Esophagus muscularis mucosa (tissue), 4 donors: ENCODE measurements at regions not wholly inside any gene's neighbourhood (a gene's known extent, or its start where the extent isn't known, plus 50 kb on each side); places are given as distances from the start of the nearest gene placed in this dataset.

Source experiments
- CTCF ChIP-seq, 3 experiments: fragments of 200-600 bp in 2 of 3; fragments of 450-650 bp in 1 of 3; sonication (generic) in 2 of 3; IDR thresholded peaks; one replicate each; pipeline ENCODE4 v1.5.1; 2017 to 2019; ENCODE audit warnings: antibody characterized with exemption in 3 of 3, mild to moderate bottlenecking in 2 of 3, moderate library complexity in 1 of 3
- EP300 ChIP-seq: sonication (generic); formaldehyde crosslinking; IDR thresholded peaks from one replicate; pipeline ENCODE4 v1.6.1; 2017; ENCODE audit warnings: antibody characterized with exemption
- POLR2A ChIP-seq: fragments of 450-650 bp; IDR thresholded peaks from one replicate; pipeline ENCODE4 v1.6.1; 2017; ENCODE audit warnings: antibody characterized with exemption, moderate library complexity, mild to moderate bottlenecking, low read depth
- POLR2AphosphoS5 ChIP-seq, 2 donors: sonication (generic); formaldehyde crosslinking; IDR thresholded peaks; one replicate each; pipeline ENCODE4 v1.6.1; 2017; ENCODE audit warnings: antibody characterized with exemption in 2 of 2

DNA sequence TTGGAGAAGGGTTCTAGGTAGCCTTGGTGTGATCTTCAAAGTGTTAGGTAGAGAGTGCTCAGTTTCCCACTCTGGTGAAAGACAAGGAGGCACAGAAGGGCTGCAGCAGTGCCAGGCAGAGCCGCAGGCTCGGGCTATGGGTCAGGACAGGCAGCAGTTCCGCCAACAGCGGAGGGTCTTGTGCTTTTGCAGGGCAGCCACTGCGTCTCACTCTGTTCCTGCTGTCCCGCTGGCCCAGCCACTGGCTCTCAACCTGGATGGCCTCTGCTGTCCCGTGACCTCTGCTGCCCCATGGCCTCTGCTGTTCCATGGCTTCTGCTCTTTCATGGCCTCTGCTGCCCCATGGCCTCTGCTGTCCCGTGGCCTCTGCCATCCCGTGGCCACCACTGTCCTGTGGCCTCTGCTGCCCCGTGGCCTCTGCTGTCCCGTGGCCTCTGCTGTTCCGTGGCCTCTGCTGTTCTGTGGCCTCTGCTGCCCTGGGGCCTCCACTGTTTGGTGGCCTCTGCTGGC, 175.7 kb downstream of the URI1 start:
- TF ChIP-seq CTCF (IDR thresholded peaks at IDR 0.05) (no peak), POLR2A (no peak), EP300 (no peak), POLR2AphosphoS5 (IDR thresholded peaks at IDR 0.05) (no peak)
